K562 (cell line): ENCODE measurements at regions not wholly inside any gene's neighbourhood (a gene's known extent, or its start where the extent isn't known, plus 50 kb on each side); places are given as distances from the start of the nearest gene placed in this dataset.

Source experiments
- ATAC-seq: fragments of 200-7000 bp; cut with Tn5 transposase; 3 replicates; pipeline ENCODE4 v1.9.1; 2020; ENCODE audit warnings: moderate library complexity
- BruUV-seq: library from RNA; stranded (reverse); fragments of 400-500 nt; replicated peaks from 2 replicates; lab custom pipeline; 2021; lab: Mats Ljungman, UMichigan
- CTCF ChIA-PET: fragments of 300-600 bp; formaldehyde crosslinking; extraction: SDS; loops from one replicate; lab custom pipeline; 2021; ENCODE audit warnings: low intra/inter-chr PET ratio; lab: Yijun Ruan, JAX
- POLR2A ChIA-PET: fragments of 300-600, 350-650 bp; sonication (Branson Sonifier 250); formaldehyde crosslinking; extraction: SDS; loops from one replicate; lab custom pipeline; 2021; ENCODE audit warnings: antibody characterized with exemption, inconsistent platforms; lab: Yijun Ruan, JAX
- DNase-seq, 4 experiments: peaks; one replicate each; pipeline versions ENCODE4 v3.0.0 to v3.0.0-alpha.2; 2011 to 2018; ENCODE audit warnings: low spot score in 3 of 4, mixed read lengths in 3 of 4; ENCODE audit errors: extremely low read depth in 1 of 4
- FAIRE-seq: peaks from 2 replicates; lab custom pipeline; 2011; peaks lifted over from hg19 to GRCh38; lab: Jason Lieb, UNC
- H2AFZ ChIP-seq: 2 replicates; pipeline ENCODE4 v1.6.0; 2011; ENCODE audit warnings: low read depth, low read length, control low read depth, inconsistent platforms
- H3K27ac ChIP-seq: fragments of 200-600 bp; 3 replicates; pipeline ENCODE4 v1.8.0; 2011; ENCODE audit warnings: low read depth, mild to moderate bottlenecking, control low read depth, inconsistent platforms, low read length, moderate library complexity, mixed read lengths; ENCODE audit errors: extremely low read depth
- H3K27me3 ChIP-seq, 2 experiments: fragments of 300-600 bp in 1 of 2; 2 replicates in 1 of 2; 3 replicates in 1 of 2; pipeline versions ENCODE4 v1.6.0 to v1.8.0; 2011; ENCODE audit warnings: inconsistent platforms in 2 of 2, low read length in 2 of 2, mild to moderate bottlenecking in 1 of 2, mixed read lengths in 1 of 2, moderate library complexity in 1 of 2; ENCODE audit not compliant: control insufficient read depth in 2 of 2, insufficient read depth in 2 of 2
- H3K36me3 ChIP-seq: fragments of 300-600 bp; 3 replicates; pipeline ENCODE4 v1.8.0; 2011; ENCODE audit warnings: mild to moderate bottlenecking, low read length, inconsistent platforms; ENCODE audit not compliant: control insufficient read depth, insufficient read depth
- H3K4me1 ChIP-seq, 2 experiments: fragments of 200-600 bp in 1 of 2; replicated peaks in 1 of 2; 2 replicates in 1 of 2; 3 replicates in 1 of 2; pipeline versions ENCODE4 v1.5.1 to v1.8.0; 2011; ENCODE audit warnings: inconsistent platforms in 2 of 2, low read length in 2 of 2, mild to moderate bottlenecking in 1 of 2, mixed read lengths in 1 of 2, moderate library complexity in 1 of 2; ENCODE audit not compliant: control insufficient read depth in 2 of 2, insufficient read depth in 2 of 2
- H3K4me2 ChIP-seq: 2 replicates; pipeline ENCODE4 v1.6.1; 2011; ENCODE audit warnings: low read length, control low read depth, inconsistent platforms, mixed read lengths; ENCODE audit not compliant: insufficient read depth
- H3K4me3 ChIP-seq: fragments of 200-600 bp; sonication (generic), shearing (Covaris generic); 2 replicates; pipeline ENCODE4 v1.5.1; 2016; ENCODE audit warnings: control low read depth, inconsistent platforms
- H3K79me2 ChIP-seq: fragments of 200-600 bp; 3 replicates; pipeline ENCODE4 v1.8.0; 2011; ENCODE audit warnings: low read length, inconsistent platforms; ENCODE audit not compliant: control insufficient read depth, insufficient read depth
- H3K9ac ChIP-seq, 2 experiments: 2 replicates each; pipeline versions ENCODE4 v1.6.0 to v1.6.1; 2011; ENCODE audit warnings: low read depth in 2 of 2, low read length in 2 of 2, control low read depth in 1 of 2, inconsistent platforms in 1 of 2, mild to moderate bottlenecking in 1 of 2, mixed read lengths in 1 of 2; ENCODE audit not compliant: insufficient read depth in 1 of 2
- H3K9me1 ChIP-seq: one replicate; pipeline ENCODE4 v1.6.0; 2011; ENCODE audit warnings: inconsistent platforms, mild to moderate bottlenecking, low read length, moderate library complexity; ENCODE audit not compliant: control insufficient read depth, insufficient read depth
- H3K9me3 ChIP-seq: replicated peaks from 2 replicates; pipeline ENCODE4 v1.5.1; 2011; ENCODE audit warnings: low read depth, low read length, inconsistent platforms; ENCODE audit not compliant: control insufficient read depth, insufficient read depth
- H4K20me1 ChIP-seq: replicated peaks from 2 replicates; pipeline ENCODE4 v1.6.1; 2011; ENCODE audit warnings: low read length, inconsistent platforms, mixed read lengths; ENCODE audit not compliant: control insufficient read depth, insufficient read depth
- ATF2 ChIP-seq: sonication (generic); formaldehyde crosslinking; IDR thresholded peaks from 2 replicates; pipeline ENCODE4 v1.8.1; 2022; ENCODE audit warnings: missing genetic modification reagents
- DMBX1 ChIP-seq: fragments of 250-450 bp; sonication (Bioruptor Pico); IDR thresholded peaks from 2 replicates; pipeline ENCODE4 v1.8.0; 2022; ENCODE audit warnings: inconsistent platforms, mild to moderate bottlenecking, moderate library complexity, borderline replicate concordance
- ETV6 ChIP-seq, 3 experiments: fragments of 150-350 bp in 1 of 3; sonication (generic) in 1 of 3; formaldehyde crosslinking in 1 of 3; IDR thresholded peaks; 2 replicates each; pipeline versions ENCODE4 v1.6.1 to v1.8.0; 2014 to 2022; ENCODE audit warnings: borderline replicate concordance in 2 of 3, low read depth in 2 of 3, antibody characterized with exemption in 1 of 3, low read length in 1 of 3, mild to moderate bottlenecking in 1 of 3, missing genetic modification reagents in 1 of 3
- NKRF ChIP-seq: fragments of 450-650 bp; IDR thresholded peaks from 2 replicates; pipeline ENCODE4 v1.6.1; 2016; ENCODE audit warnings: borderline replicate concordance
- RFX7 ChIP-seq: fragments of 250-450 bp; sonication (Bioruptor Pico); IDR thresholded peaks from 2 replicates; pipeline ENCODE4 v1.5.1; 2021; ENCODE audit warnings: mild to moderate bottlenecking
- ZNF696 ChIP-seq: fragments of 250-450 bp; sonication (Bioruptor Pico); conservative IDR thresholded peaks from 2 replicates; pipeline ENCODE4 v1.4.0; 2020; ENCODE audit warnings: mild to moderate bottlenecking, moderate library complexity
- WGBS: fragments of 100-300 bp; shearing (Covaris generic); methylation state at CpG from one replicate; pipeline ENCODE4 v1.1.6; 2016; ENCODE audit warnings: low coverage, mixed read lengths; ENCODE audit not compliant: insufficient coverage; ENCODE audit errors: missing lambda C conversion rate; 5-methylcytosine and 5-hydroxymethylcytosine counted together
- in situ Hi-C: fragments of 300-500 bp; cut with MboI; formaldehyde crosslinking; loops from 4 replicates; pipeline ENCODE4 v1.15.0; 2018; ENCODE audit warnings: inconsistent platforms, mixed read lengths
- intact Hi-C: fragments of 100-400 bp; cut with micrococcal nuclease; formaldehyde crosslinking; loops from 2 replicates; pipeline ENCODE4 v1.14.2; 2022

- no peaks in the 10 kb centered on the region for H3K79me2 ChIP-seq
- WGBS = 2% methylated on average over 3 of the region's 3 CpGs
- no peak overlapping the region for H3K4me2 ChIP-seq
- no peaks in the 10 kb centered on the region for H3K4me1 ChIP-seq
- H3K36me3 ChIP-seq = no peaks in the 10 kb centered on the region
- ATAC-seq (no peak), DNase-seq (no peak), FAIRE-seq (no peak)
- ChIA-PET CTCF (no interaction called here), POLR2A (no interaction called here)
- no peaks in the 10 kb centered on the region for H4K20me1 ChIP-seq
- no peak overlapping the region for H3K9ac ChIP-seq
- no peak for TF ChIP-seq RFX7 (CRISPR knock-in tag)
- no peak for TF ChIP-seq DMBX1
- TF ChIP-seq NKRF = no peak
- TF ChIP-seq ETV6 (IDR thresholded peaks at IDR 0.05; ENCODE audit: borderline replicate concordance in 1 of 2, low read depth in 2 of 2, low read length in 1 of 2) = no peak
- no peak for TF ChIP-seq ETV6 (CRISPR knock-in tag; IDR thresholded peaks at IDR 0.05; ENCODE audit: borderline replicate concordance)
- TF ChIP-seq ZNF696 = no peak
- TF ChIP-seq ATF2 (CRISPR knock-in tag) = no peak
- no peak overlapping the region for H3K4me3 ChIP-seq
- no peaks in the 10 kb centered on the region for H3K9me3 ChIP-seq
- no peaks in the 10 kb centered on the region for H3K27me3 ChIP-seq
- H2AFZ ChIP-seq = no peak overlapping the region
- no TSS peak for BruUV-seq
- in situ Hi-C loops = no loop called here
- no peak overlapping the region for H3K27ac ChIP-seq
- intact Hi-C loops = no loop called here
- H3K9me1 ChIP-seq = no peaks in the 10 kb centered on the region
Observed at GRCh38 chr4:62387808-62388207, 1187.7 kb downstream of the ADGRL3 start.
